KMS-11 (cell line): ENCODE measurements at regions not wholly inside any gene's neighbourhood (a gene's known extent, or its start where the extent isn't known, plus 50 kb on each side); places are given as distances from the start of the nearest gene placed in this dataset.

Experiments used
- H2AFZ ChIP-seq: fragments of 200-600 bp; sonication (generic); 2 replicates; pipeline ENCODE4 v1.6.1; 2016; ENCODE audit warnings: antibody characterized with exemption, mixed run types, low read depth
- H3K27ac ChIP-seq: fragments of 200-600 bp; sonication (generic); 2 replicates; pipeline ENCODE4 v1.6.1; 2016; ENCODE audit warnings: mild to moderate bottlenecking, mixed run types
- H3K27me3 ChIP-seq: fragments of 200-600 bp; sonication (generic); 2 replicates; pipeline ENCODE4 v1.6.1; 2017; ENCODE audit warnings: mild to moderate bottlenecking, low read depth, mixed run types, moderate library complexity; ENCODE audit not compliant: insufficient read depth
- H3K36me3 ChIP-seq: fragments of 200-600 bp; sonication (generic); 2 replicates; pipeline ENCODE4 v1.6.1; 2017; ENCODE audit warnings: mild to moderate bottlenecking, mixed run types; ENCODE audit not compliant: insufficient read depth
- H3K4me1 ChIP-seq: fragments of 200-600 bp; sonication (generic); 2 replicates; pipeline ENCODE4 v1.6.1; 2016; ENCODE audit warnings: mild to moderate bottlenecking, low read depth, mixed run types; ENCODE audit not compliant: poor library complexity, severe bottlenecking
- H3K4me2 ChIP-seq: fragments of 200-600 bp; sonication (generic); 2 replicates; pipeline ENCODE4 v1.7.0; 2016; ENCODE audit warnings: mild to moderate bottlenecking, mixed run types
- H3K4me3 ChIP-seq: fragments of 200-600 bp; sonication (generic); IDR thresholded peaks from 2 replicates; pipeline ENCODE4 v1.6.1; 2017; ENCODE audit warnings: low read depth, low read length, mixed read lengths; ENCODE audit not compliant: insufficient read depth
- H3K79me2 ChIP-seq: fragments of 200-600 bp; sonication (generic); 2 replicates; pipeline ENCODE4 v1.6.1; 2016; ENCODE audit warnings: low read depth, mixed run types; ENCODE audit not compliant: insufficient read depth
- H3K9ac ChIP-seq: fragments of 200-600 bp; sonication (generic); 2 replicates; pipeline ENCODE4 v1.6.1; 2016; ENCODE audit warnings: mild to moderate bottlenecking, mixed run types
- H4K20me1 ChIP-seq: fragments of 200-600 bp; sonication (generic); 2 replicates; pipeline ENCODE4 v1.6.1; 2016; ENCODE audit warnings: mild to moderate bottlenecking, mixed run types; ENCODE audit not compliant: insufficient read depth
- CTCF ChIP-seq: fragments of 200-600 bp; sonication (generic); conservative IDR thresholded peaks from 2 replicates; pipeline ENCODE4 v1.6.1; 2017; ENCODE audit warnings: low read depth, mild to moderate bottlenecking, antibody characterized with exemption, low read length, moderate library complexity, mixed read lengths

DNA sequence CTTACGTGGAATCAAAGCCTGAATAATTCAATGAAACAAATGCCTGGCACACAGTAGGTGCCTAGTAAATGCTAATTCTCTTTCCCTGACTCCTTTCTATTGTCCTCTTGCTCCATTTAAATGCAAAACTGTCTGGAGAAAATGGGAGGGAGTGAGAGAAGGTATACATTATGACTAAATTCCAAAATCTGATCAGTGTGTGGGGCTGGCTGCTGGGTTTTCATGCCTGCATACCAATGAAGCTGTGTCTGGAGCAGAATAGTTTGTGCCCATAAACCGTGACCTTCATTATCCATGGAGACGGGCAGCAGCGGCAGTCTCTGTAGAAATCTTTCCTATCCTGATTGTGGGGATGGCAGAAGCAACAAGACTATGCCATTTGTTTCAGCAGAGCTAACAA lies 223.4 kb upstream of the ZBED5 start:
- no peak overlapping the region for H2AFZ ChIP-seq
- H3K27me3 ChIP-seq = no peaks in the 10 kb centered on the region
- no peaks in the 10 kb centered on the region for H4K20me1 ChIP-seq
- no peak overlapping the region for H3K27ac ChIP-seq
- H3K9ac ChIP-seq = no peak overlapping the region
- no peak overlapping the region for H3K4me3 ChIP-seq
- no peak overlapping the region for H3K4me2 ChIP-seq
- H3K36me3 ChIP-seq = no peaks in the 10 kb centered on the region
- TF ChIP-seq CTCF = no peak
- H3K79me2 ChIP-seq = no peaks in the 10 kb centered on the region
- H3K4me1 ChIP-seq = peaks cover 10% of the 10 kb centered on the region

GRCh38 chr11:11078344-11079086 lies 220.7 kb upstream of the ZBED5 start:
- no peak overlapping the region for H3K27ac ChIP-seq
- no peak overlapping the region for H3K9ac ChIP-seq
- no peak overlapping the region for H3K4me2 ChIP-seq
- no peaks in the 10 kb centered on the region for H3K36me3 ChIP-seq
- no peaks in the 10 kb centered on the region for H3K4me1 ChIP-seq
- no peak for TF ChIP-seq CTCF
- no peaks in the 10 kb centered on the region for H3K27me3 ChIP-seq
- no peak overlapping the region for H3K4me3 ChIP-seq
- no peaks in the 10 kb centered on the region for H3K79me2 ChIP-seq
- H2AFZ ChIP-seq = no peak overlapping the region
- H4K20me1 ChIP-seq = no peaks in the 10 kb centered on the region

DNA sequence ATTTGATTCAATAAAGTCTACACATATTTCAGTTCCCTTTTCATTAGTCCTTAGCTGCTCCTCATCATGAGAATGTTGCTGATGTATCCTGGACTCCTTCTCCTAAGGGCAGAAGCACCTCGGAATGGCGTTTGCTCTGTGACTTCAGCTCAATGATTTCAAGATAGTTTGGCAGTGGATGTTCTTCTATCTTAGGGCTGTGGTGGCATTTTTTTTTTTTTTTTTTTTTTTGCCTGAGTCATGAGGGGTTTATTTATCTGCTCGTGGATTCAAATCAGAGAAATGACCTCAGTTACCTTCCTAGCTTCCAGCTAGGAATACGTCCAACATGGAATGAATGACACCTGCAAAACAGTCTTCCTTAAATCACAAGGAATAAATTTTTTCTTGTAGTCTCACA lies 220.0 kb upstream of the ZBED5 start:
- H3K79me2 ChIP-seq = no peaks in the 10 kb centered on the region
- no peaks in the 10 kb centered on the region for H3K36me3 ChIP-seq
- no peak for TF ChIP-seq CTCF
- no peaks in the 10 kb centered on the region for H4K20me1 ChIP-seq
- H3K4me2 ChIP-seq = no peak overlapping the region
- H3K27me3 ChIP-seq = no peaks in the 10 kb centered on the region
- no peak overlapping the region for H2AFZ ChIP-seq
- H3K4me3 ChIP-seq = no peak overlapping the region
- H3K4me1 ChIP-seq = no peaks in the 10 kb centered on the region
- no peak overlapping the region for H3K9ac ChIP-seq
- H3K27ac ChIP-seq = no peak overlapping the region

DNA sequence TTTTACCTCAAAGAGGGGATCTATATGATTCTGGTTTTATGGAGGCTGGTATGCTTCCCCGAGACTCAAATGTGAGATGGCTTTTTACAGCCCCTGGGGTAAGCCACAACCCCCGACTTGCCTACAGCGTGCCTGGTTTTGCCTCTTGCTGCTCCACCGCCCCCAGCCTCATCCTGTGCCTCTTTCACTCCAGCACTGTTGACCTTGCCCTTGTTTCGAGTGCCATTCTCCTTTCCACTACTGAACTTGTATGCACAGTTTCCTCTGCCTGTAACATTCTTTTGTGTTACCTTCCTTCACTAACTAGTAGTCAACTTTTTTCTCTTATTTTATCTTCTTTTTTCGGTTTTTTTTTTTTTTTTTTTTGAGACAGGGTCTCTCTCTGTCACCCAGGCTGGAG lies 219.0 kb upstream of the ZBED5 start:
- Histone ChIP-seq H3K27ac (no peak overlapping the region), H2AFZ (no peak overlapping the region), H3K9ac (no peak overlapping the region), H4K20me1 (no peaks in the 10 kb centered on the region), H3K4me1 (no peaks in the 10 kb centered on the region), H3K4me2 (no peak overlapping the region), H3K4me3 (no peak overlapping the region), H3K27me3 (no peaks in the 10 kb centered on the region), H3K36me3 (no peaks in the 10 kb centered on the region), H3K79me2 (no peaks in the 10 kb centered on the region)
- no peak for TF ChIP-seq CTCF
